K562 (cell line): ENCODE measurements at regions not wholly inside any gene's neighbourhood (a gene's known extent, or its start where the extent isn't known, plus 50 kb on each side); places are given as distances from the start of the nearest gene placed in this dataset.

Experiments
- ARHGAP35 ChIP-seq: fragments of 450-650 bp; IDR thresholded peaks from 2 replicates; pipeline ENCODE4 v1.6.1; 2018; ENCODE audit not compliant: partially characterized antibody
- RAD21 ChIP-seq, 2 experiments: fragments of 250-450 bp in 1 of 2; fragments of 450-650 bp in 1 of 2; sonication (Bioruptor Pico) in 1 of 2; formaldehyde crosslinking in 1 of 2; IDR thresholded peaks in 1 of 2; conservative IDR thresholded peaks in 1 of 2; 2 replicates each; pipeline versions ENCODE4 v1.4.0 to v1.8.0; 2020 to 2022; ENCODE audit warnings: mild to moderate bottlenecking in 2 of 2, moderate library complexity in 1 of 2
- TCF3 ChIP-seq: sonication (generic); formaldehyde crosslinking; IDR thresholded peaks from 2 replicates; pipeline ENCODE4 v1.4.0; 2020; ENCODE audit warnings: mild to moderate bottlenecking, missing genetic modification reagents

DNA sequence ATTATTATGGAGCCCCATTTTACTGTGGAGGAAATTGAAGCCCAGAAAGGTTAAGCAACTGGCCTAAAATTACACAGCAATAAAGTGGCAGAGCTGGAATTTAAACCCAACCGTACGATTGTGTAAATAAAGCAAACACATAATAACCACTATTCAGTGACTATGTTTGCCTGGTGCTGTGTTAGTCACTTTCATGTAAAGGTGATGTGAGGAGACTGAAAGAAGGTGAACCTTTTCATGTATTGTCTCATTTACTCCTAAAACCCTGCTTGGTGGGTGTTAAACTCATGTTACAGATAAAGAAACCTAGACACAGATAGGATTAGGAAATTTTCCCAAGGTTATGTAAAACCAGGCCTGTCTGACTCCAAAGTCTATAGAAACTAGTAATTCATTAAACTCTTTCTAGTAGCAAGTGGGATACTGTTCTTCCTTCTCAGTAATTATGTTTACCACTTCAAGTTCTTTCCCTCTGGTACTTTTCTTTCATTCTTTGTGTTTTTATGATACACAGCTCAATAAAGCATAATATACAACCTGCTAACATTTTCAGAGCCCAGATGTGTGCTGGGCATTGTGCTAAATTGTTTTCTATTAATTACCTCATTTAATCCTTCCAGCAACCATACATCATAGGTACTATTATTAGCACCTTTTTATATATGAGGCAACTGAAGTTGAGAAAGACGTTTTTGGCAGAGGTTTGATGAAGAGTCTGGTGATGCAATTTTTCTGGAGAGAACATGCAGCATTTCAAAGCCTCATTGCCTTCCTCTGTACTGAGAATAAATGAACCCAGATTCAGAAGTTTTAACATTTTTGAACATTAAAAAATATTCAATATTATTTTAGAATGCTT lies 202.7 kb downstream of the SPRY1 start:
- TF ChIP-seq ARHGAP35 (no peak), TCF3 (CRISPR knock-in tag) (no peak), RAD21 (CRISPR knock-in tag; conservative IDR thresholded peaks at IDR 0.05 in 1 of 2, IDR thresholded peaks at IDR 0.05 in 1 of 2) (no peak)
